Caco-2 (cell line): ENCODE measurements at regions not wholly inside any gene's neighbourhood (a gene's known extent, or its start where the extent isn't known, plus 50 kb on each side); places are given as distances from the start of the nearest gene placed in this dataset.

Experiments used
- BruUV-seq: library from RNA; stranded (reverse); fragments of 400-500 nt; replicated peaks from 2 replicates; lab custom pipeline; 2021; lab: Mats Ljungman, UMichigan
- CTCF ChIA-PET: fragments of 300-600 bp; sonication (Branson Sonifier 250); formaldehyde crosslinking; loops from one replicate; lab custom pipeline; 2022; ENCODE audit warnings: antibody characterized with exemption; lab: Charles Lee
- POLR2A ChIA-PET: fragments of 300-600 bp; sonication (Branson Sonifier 250); formaldehyde crosslinking; loops from one replicate; lab custom pipeline; 2022; ENCODE audit warnings: antibody characterized with exemption; lab: Charles Lee
- DNase-seq, 2 experiments: peaks; one replicate each; pipeline versions ENCODE4 v3.0.0 to v3.0.0-alpha.2; 2020 to 2022
- H3K27me3 ChIP-seq: replicated peaks from 2 replicates; pipeline ENCODE4 v1.6.0; 2011; ENCODE audit warnings: low read length; ENCODE audit not compliant: control insufficient read depth, insufficient read depth
- H3K36me3 ChIP-seq: 2 replicates; pipeline ENCODE4 v1.5.1; 2011; ENCODE audit warnings: low read length; ENCODE audit not compliant: control insufficient read depth, insufficient read depth
- H3K4me1 ChIP-seq: fragments of 250-450 bp; sonication (Bioruptor Pico); 2 replicates; pipeline ENCODE4 v1.5.1; 2020; ENCODE audit warnings: mild to moderate bottlenecking
- H3K4me3 ChIP-seq: 2 replicates; pipeline ENCODE4 v1.5.1; 2011; ENCODE audit warnings: low read depth, mild to moderate bottlenecking, control low read depth, low read length
- H3K9me3 ChIP-seq: fragments of 250-450 bp; sonication (Bioruptor Pico); 2 replicates; pipeline ENCODE4 v1.5.1; 2020; ENCODE audit warnings: mild to moderate bottlenecking, moderate library complexity
- H3K27ac Mint-ChIP-seq: one replicate; pipeline ENCODE4 v1.8.0; 2022; ENCODE audit warnings: mixed read lengths; ENCODE audit not compliant: unreplicated experiment
- H3K27me3 Mint-ChIP-seq: one replicate; pipeline ENCODE4 v1.8.0; 2022; ENCODE audit warnings: mixed read lengths; ENCODE audit not compliant: insufficient read depth, unreplicated experiment
- H3K36me3 Mint-ChIP-seq: one replicate; pipeline ENCODE4 v1.8.0; 2022; ENCODE audit warnings: mild to moderate bottlenecking, mixed read lengths; ENCODE audit not compliant: insufficient read depth, unreplicated experiment
- H3K4me1 Mint-ChIP-seq: one replicate; pipeline ENCODE4 v1.8.0; 2022; ENCODE audit warnings: low read depth, mixed read lengths; ENCODE audit not compliant: unreplicated experiment
- H3K4me3 Mint-ChIP-seq: one replicate; pipeline ENCODE4 v1.8.0; 2022; ENCODE audit warnings: mild to moderate bottlenecking, moderate library complexity, mixed read lengths; ENCODE audit not compliant: unreplicated experiment
- H3K9me3 Mint-ChIP-seq: one replicate; pipeline ENCODE4 v1.8.0; 2022; ENCODE audit warnings: mixed read lengths; ENCODE audit not compliant: unreplicated experiment
- intact Hi-C: fragments of 100-400 bp; cut with micrococcal nuclease; formaldehyde crosslinking; loops from one replicate; pipeline ENCODE4 v1.10.0; 2022; ENCODE audit not compliant: unreplicated experiment
- TF ChIP-seq, protein P1 (sequence below), 2 experiments: fragments of 200-600 bp in 1 of 2; IDR thresholded peaks; 1 replicate in 1 of 2; 2 replicates in 1 of 2; pipeline versions ENCODE4 v1.5.1 to v1.8.0; 2011 to 2022; ENCODE audit warnings: antibody characterized with exemption in 1 of 2, control low read depth in 1 of 2, inconsistent platforms in 1 of 2, low read depth in 1 of 2, low read length in 1 of 2, mild to moderate bottlenecking in 1 of 2, moderate library complexity in 1 of 2; ENCODE audit not compliant: insufficient read depth in 1 of 2, severe bottlenecking in 1 of 2, unreplicated experiment in 1 of 2

DNA sequence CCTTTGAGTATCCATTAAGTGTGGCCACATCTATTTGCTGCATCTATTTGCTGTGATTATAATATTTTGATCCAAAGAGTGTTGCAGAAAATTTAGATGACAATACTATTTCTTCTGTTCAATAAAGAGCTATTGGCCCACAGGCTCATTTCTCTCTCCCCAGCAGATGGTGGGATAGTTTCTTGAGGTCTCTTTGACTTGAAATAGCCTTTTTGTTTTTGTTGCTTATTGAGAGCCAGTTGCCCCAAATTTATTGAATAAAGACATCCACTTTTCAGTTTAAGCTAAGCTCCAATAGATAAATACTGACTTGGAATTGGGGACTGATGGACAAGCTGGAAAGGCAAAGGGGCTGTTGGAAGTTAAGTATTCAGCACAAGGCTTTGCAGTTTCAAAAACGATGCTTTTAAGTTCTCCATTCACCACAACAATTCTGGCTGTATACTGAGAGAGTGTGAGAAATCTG, 290.1 kb upstream of the MPDZ start:
- ChIA-PET POLR2A (no interaction called here), CTCF (no interaction called here)
- Histone ChIP-seq H3K4me3 (no peak overlapping the region), H3K4me1 (no peaks in the 10 kb centered on the region), H3K9me3 (no peaks in the 10 kb centered on the region), H3K27me3 (no peaks in the 10 kb centered on the region), H3K36me3 (no peaks in the 10 kb centered on the region)
- H3K4me3 Mint-ChIP-seq: no peak overlapping the region
- H3K36me3 Mint-ChIP-seq: no peaks in the 10 kb centered on the region
- BruUV-seq: no TSS peak
- TF ChIP-seq, protein P1, sequence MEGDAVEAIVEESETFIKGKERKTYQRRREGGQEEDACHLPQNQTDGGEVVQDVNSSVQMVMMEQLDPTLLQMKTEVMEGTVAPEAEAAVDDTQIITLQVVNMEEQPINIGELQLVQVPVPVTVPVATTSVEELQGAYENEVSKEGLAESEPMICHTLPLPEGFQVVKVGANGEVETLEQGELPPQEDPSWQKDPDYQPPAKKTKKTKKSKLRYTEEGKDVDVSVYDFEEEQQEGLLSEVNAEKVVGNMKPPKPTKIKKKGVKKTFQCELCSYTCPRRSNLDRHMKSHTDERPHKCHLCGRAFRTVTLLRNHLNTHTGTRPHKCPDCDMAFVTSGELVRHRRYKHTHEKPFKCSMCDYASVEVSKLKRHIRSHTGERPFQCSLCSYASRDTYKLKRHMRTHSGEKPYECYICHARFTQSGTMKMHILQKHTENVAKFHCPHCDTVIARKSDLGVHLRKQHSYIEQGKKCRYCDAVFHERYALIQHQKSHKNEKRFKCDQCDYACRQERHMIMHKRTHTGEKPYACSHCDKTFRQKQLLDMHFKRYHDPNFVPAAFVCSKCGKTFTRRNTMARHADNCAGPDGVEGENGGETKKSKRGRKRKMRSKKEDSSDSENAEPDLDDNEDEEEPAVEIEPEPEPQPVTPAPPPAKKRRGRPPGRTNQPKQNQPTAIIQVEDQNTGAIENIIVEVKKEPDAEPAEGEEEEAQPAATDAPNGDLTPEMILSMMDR (IDR thresholded peaks at IDR 0.05; ENCODE audit: insufficient read depth in 1 of 2, low read depth in 1 of 2, low read length in 1 of 2, severe bottlenecking in 1 of 2, unreplicated experiment in 1 of 2): no peak
- peaks cover 7% of the 10 kb centered on the region for H3K27me3 Mint-ChIP-seq
- intact Hi-C loops: no loop called here
- no peak for DNase-seq
- H3K9me3 Mint-ChIP-seq: no peaks in the 10 kb centered on the region
- H3K4me1 Mint-ChIP-seq: no peaks in the 10 kb centered on the region
- no peak overlapping the region for H3K27ac Mint-ChIP-seq

DNA sequence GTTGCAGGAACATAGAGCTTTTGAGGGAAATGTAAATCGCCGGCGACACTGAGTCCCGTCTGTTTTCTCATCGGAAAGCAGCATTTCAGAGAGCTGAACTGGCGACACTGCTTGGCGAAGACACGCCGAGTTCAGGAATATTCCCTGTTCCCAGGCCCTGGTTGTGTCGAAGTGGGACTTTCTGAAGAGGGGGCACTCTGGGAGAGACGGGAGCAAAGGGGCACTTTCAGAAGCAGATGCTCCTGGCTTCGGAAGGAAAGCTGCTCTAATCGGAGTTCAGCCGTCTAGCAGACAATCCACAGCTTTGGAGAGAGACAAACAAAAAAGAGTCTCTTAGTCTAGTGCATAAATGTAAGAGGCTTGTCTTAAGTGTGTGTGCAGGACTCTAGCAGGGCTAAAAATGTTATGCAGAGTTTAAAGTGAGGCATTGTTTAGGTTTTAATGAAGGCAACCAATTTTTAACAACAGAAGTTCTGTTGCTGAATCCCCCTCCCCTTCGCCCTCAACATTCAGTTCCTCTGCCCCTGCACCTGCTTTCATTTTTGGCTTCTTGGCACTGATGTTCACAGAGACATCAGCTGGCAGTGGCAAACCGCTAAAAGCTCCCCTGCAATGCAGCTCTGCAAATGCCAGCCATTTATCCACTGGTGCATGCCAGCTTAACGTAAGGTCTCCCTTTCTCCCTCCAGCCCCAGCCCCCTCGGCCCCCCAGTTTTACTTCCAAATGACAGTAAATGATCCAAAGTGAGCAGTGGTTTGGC, 289.5 kb upstream of the MPDZ start:
- H3K4me1 Mint-ChIP-seq: no peaks in the 10 kb centered on the region
- Histone ChIP-seq H3K4me3 (no peak overlapping the region), H3K9me3 (no peaks in the 10 kb centered on the region), H3K27me3 (no peaks in the 10 kb centered on the region), H3K36me3 (no peaks in the 10 kb centered on the region), H3K4me1 (no peaks in the 10 kb centered on the region)
- no peak overlapping the region for H3K4me3 Mint-ChIP-seq
- no TSS peak for BruUV-seq
- H3K27me3 Mint-ChIP-seq: peaks cover 7% of the 10 kb centered on the region
- no peaks in the 10 kb centered on the region for H3K9me3 Mint-ChIP-seq
- ChIA-PET CTCF (no interaction called here), POLR2A (no interaction called here)
- H3K27ac Mint-ChIP-seq: no peak overlapping the region
- TF ChIP-seq, protein P1 (IDR thresholded peaks at IDR 0.05; ENCODE audit: insufficient read depth in 1 of 2, low read depth in 1 of 2, low read length in 1 of 2, severe bottlenecking in 1 of 2, unreplicated experiment in 1 of 2): no peak
- H3K36me3 Mint-ChIP-seq: no peaks in the 10 kb centered on the region
- no peak for DNase-seq
- intact Hi-C loops: no loop called here

DNA sequence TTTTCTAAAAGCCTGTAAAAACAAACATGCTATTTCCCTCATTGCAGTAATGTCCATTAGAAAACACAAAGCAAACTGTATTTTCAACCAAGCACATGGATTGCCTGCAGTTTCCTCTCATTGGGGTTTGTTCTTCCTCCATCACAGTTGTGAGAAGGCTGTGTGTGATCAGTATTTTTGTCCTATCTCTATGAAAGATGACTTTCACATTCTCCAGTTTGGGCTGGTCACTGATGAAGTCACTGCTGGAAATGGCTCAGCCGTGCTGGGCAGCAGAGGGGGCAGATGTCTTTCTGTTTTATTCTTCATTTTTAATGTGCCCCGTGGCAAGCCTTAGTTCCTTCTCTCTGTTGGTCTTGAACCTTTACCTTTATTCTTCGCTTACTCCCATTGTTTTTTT, 288.9 kb upstream of the MPDZ start:
- intact Hi-C loops: no loop called here
- no peaks in the 10 kb centered on the region for H3K36me3 ChIP-seq
- Mint-ChIP-seq H3K27me3 (peaks cover 7% of the 10 kb centered on the region), H3K9me3 (no peaks in the 10 kb centered on the region), H3K4me3 (no peak overlapping the region), H3K4me1 (no peaks in the 10 kb centered on the region), H3K27ac (no peak overlapping the region), H3K36me3 (no peaks in the 10 kb centered on the region)
- no peaks in the 10 kb centered on the region for H3K27me3 ChIP-seq
- CTCF ChIA-PET: no interaction called here
- TF ChIP-seq, protein P1 (IDR thresholded peaks at IDR 0.05; ENCODE audit: insufficient read depth in 1 of 2, low read depth in 1 of 2, low read length in 1 of 2, severe bottlenecking in 1 of 2, unreplicated experiment in 1 of 2): no peak
- H3K4me1 ChIP-seq: no peaks in the 10 kb centered on the region
- no peaks in the 10 kb centered on the region for H3K9me3 ChIP-seq
- POLR2A ChIA-PET: no interaction called here
- BruUV-seq: no TSS peak
- DNase-seq: no peak
- no peak overlapping the region for H3K4me3 ChIP-seq
